Epithelial cell of proximal tubule (primary cell): ENCODE measurements at regions not wholly inside any gene's neighbourhood (a gene's known extent, or its start where the extent isn't known, plus 50 kb on each side); places are given as distances from the start of the nearest gene placed in this dataset.
"Not testable (repeated sequence)": the region's sequence is repeated elsewhere in the genome, so short reads cannot be mapped to it uniquely, and the experiment has no call there.

Source experiments
- DNase-seq: peaks from one replicate; pipeline ENCODE4 v3.0.0-alpha.2; 2011; ENCODE audit warnings: low read depth
- H3K4me3 ChIP-seq: 2 replicates; pipeline ENCODE4 v1.5.1; 2011; ENCODE audit warnings: low read depth, mild to moderate bottlenecking, low read length
- CTCF ChIP-seq: conservative IDR thresholded peaks from 2 replicates; pipeline ENCODE4 v1.5.1; 2012; ENCODE audit warnings: low read depth, mild to moderate bottlenecking, low read length

- DNase-seq, H3K4me3 ChIP-seq: not testable (repeated sequence)
Observed at GRCh38 chrX:140633105-140633504, 76.5 kb upstream of the LINC00632 start.

- H3K4me3 ChIP-seq = no peak overlapping the region
- TF ChIP-seq CTCF = no peak
- DNase-seq = no peak
Observed at GRCh38 chrX:140608111-140608510, 101.4 kb upstream of the LINC00632 start.

DNA sequence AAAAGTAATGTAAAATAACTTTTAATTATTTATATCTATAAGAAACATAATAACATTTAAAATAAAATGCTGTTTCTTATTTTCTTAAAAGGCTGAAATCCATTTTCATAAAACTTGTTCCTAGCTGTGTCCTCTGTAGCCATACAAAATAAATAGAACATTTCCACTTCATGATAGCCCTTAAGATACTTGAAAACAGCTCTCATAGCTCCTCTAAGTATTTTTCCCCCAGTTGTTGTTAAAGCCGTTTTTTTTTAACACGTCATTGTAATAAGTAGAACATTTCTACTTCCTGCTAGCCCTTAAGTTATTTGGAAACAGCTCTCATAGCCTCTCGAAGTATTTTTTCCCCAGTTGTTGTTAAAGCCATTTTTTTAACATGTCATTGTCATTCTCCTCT is 97.3 kb upstream of the SOX3 start:
- no peak for DNase-seq
- H3K4me3 ChIP-seq = no peak overlapping the region
- TF ChIP-seq CTCF = no peak

GRCh38 chrX:140599851-140600250 is 95.0 kb upstream of the SOX3 start:
- TF ChIP-seq CTCF = no peak
- DNase-seq = no peak
- no peak overlapping the region for H3K4me3 ChIP-seq

DNA sequence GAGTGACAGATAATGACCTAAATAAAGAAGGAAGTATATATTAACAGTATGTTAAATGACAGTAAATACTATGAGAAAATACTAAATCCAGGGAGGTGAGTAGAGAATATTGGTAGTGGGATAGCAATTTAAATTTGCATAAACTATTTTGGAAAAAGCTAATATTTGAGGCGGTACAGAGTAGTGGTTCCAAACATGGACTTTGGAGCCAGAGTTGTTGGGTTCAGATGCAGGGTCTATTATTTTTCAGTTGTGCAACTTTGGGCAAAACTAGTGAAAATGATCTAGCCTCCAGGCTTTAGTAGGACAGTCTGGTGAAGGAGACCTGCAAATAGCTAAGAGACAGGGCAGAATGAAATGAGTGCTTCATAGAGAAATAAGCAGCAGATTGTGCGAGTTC is 84.8 kb upstream of the SOX3 start:
- no peak for TF ChIP-seq CTCF
- no peak for DNase-seq
- H3K4me3 ChIP-seq = no peak overlapping the region

- no peak overlapping the region for H3K4me3 ChIP-seq
- DNase-seq = no peak
- no peak for TF ChIP-seq CTCF
Observed at GRCh38 chrX:140586951-140587350, 82.1 kb upstream of the SOX3 start.

DNA sequence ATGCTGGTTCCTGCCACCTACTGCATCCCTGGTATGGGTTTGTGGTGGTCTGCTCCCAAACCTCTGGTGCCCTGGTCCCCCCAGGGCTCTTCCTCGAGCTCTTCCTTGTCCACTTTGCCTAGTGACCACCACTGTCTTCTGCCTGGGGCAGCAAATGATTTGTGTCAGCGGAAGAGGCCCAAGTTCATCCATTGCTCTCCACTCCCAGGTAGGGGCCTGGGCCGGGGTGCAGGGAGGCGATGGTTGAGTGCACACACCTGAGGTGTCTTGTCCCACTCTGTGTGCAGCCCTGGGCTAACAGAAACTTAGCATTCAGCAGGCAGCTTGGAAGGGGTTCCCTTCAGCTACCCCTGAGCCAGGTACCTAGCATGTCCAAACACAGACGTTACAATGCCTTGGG is 75.6 kb upstream of the SOX3 start:
- no peak for DNase-seq
- no peak for TF ChIP-seq CTCF
- no peak overlapping the region for H3K4me3 ChIP-seq

GRCh38 chrX:140572724-140573123 is 67.9 kb upstream of the SOX3 start:
- no peak overlapping the region for H3K4me3 ChIP-seq
- TF ChIP-seq CTCF = peak; percentile 70
- DNase-seq = no peak
